Hepatocyte (in vitro differentiated cells): ENCODE measurements at regions not wholly inside any gene's neighbourhood (a gene's known extent, or its start where the extent isn't known, plus 50 kb on each side); places are given as distances from the start of the nearest gene placed in this dataset.

ENCODE experiments used
- DNase-seq: peaks from one replicate; pipeline ENCODE4 v3.0.0-alpha.2; 2016; ENCODE audit warnings: low spot score
- H2AFZ ChIP-seq: fragments of 200-600 bp; sonication (generic); 2 replicates; pipeline ENCODE4 v1.6.0; 2016; ENCODE audit warnings: antibody characterized with exemption, mild to moderate bottlenecking
- H3K27ac ChIP-seq: fragments of 200-600 bp; sonication (generic); 2 replicates; pipeline ENCODE4 v1.5.1; 2016; ENCODE audit warnings: mild to moderate bottlenecking
- H3K27me3 ChIP-seq: fragments of 200-600 bp; sonication (generic); 2 replicates; pipeline ENCODE4 v1.6.1; 2016
- H3K36me3 ChIP-seq: fragments of 200-600 bp; sonication (generic); replicated peaks from 2 replicates; pipeline ENCODE4 v1.5.1; 2016; ENCODE audit warnings: low read depth; ENCODE audit not compliant: insufficient read depth
- H3K4me1 ChIP-seq: fragments of 200-600 bp; sonication (generic); 2 replicates; pipeline ENCODE4 v1.5.1; 2016; ENCODE audit warnings: mild to moderate bottlenecking, moderate library complexity; ENCODE audit not compliant: insufficient read depth
- H3K4me2 ChIP-seq: fragments of 200-600 bp; sonication (generic); 2 replicates; pipeline ENCODE4 v1.6.0; 2016
- H3K4me3 ChIP-seq: fragments of 200-600 bp; sonication (generic); 2 replicates; pipeline ENCODE4 v1.5.1; 2016; ENCODE audit warnings: mild to moderate bottlenecking
- H3K79me2 ChIP-seq: fragments of 200-600 bp; sonication (generic); 2 replicates; pipeline ENCODE4 v1.6.0; 2017; ENCODE audit warnings: mild to moderate bottlenecking
- H3K9me2 ChIP-seq: fragments of 200-600 bp; sonication (generic); replicated peaks from 2 replicates; pipeline ENCODE4 v1.6.0; 2017; ENCODE audit warnings: mild to moderate bottlenecking; ENCODE audit not compliant: insufficient read depth
- H3K9me3 ChIP-seq: fragments of 200-600 bp; sonication (generic); 2 replicates; pipeline ENCODE4 v1.5.1; 2016; ENCODE audit warnings: low read depth, mild to moderate bottlenecking
- H4K20me1 ChIP-seq: fragments of 200-600 bp; sonication (generic); 2 replicates; pipeline ENCODE4 v1.6.0; 2016; ENCODE audit warnings: mild to moderate bottlenecking; ENCODE audit not compliant: insufficient read depth, poor library complexity, severe bottlenecking
- EZH2 ChIP-seq: fragments of 200-600 bp; sonication (generic); IDR thresholded peaks from 2 replicates; pipeline ENCODE4 v1.6.1; 2016; ENCODE audit warnings: antibody characterized with exemption, mild to moderate bottlenecking, borderline replicate concordance
- EZH2phosphoT487 ChIP-seq: fragments of 200-600 bp; sonication (generic); IDR thresholded peaks from one replicate; pipeline ENCODE4 v1.6.1; 2018; ENCODE audit warnings: antibody characterized with exemption, mild to moderate bottlenecking, low read depth, moderate library complexity; ENCODE audit not compliant: unreplicated experiment, severe bottlenecking
- WGBS: methylation state at CpG from one replicate; pipeline ENCODE4 v1.1.6; 2016; ENCODE audit warnings: low lambda C conversion rate; ENCODE audit errors: missing lambda C conversion rate; 5-methylcytosine and 5-hydroxymethylcytosine counted together
- TF ChIP-seq, protein P1 (sequence below): fragments of 200-600 bp; sonication (generic); IDR thresholded peaks from 2 replicates; pipeline ENCODE4 v1.5.1; 2016; ENCODE audit warnings: antibody characterized with exemption, mild to moderate bottlenecking; ENCODE audit not compliant: poor library complexity

DNA sequence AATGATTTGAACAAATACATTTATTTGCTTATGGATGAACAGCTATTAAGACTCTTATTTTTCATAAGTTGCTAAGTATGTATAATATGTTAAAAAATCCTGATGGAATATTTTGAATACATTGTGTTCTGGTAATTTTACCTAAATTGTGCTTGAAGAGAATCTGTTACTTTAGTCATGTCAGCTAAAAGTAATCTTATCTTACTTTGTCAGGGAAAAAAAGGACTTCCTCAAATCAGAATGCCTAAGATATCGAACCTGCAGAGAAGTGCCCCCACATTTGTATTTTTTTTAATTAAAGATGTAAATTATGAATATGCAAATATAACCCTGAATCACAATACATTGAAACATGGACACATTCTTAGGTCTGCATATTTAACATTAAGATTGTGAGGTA, 1331.7 kb downstream of the MRPL39 start:
- no peaks in the 10 kb centered on the region for H3K9me2 ChIP-seq
- no peak for DNase-seq
- H3K27me3 ChIP-seq = no peaks in the 10 kb centered on the region
- no peaks in the 10 kb centered on the region for H3K9me3 ChIP-seq
- no peaks in the 10 kb centered on the region for H3K4me1 ChIP-seq
- no peaks in the 10 kb centered on the region for H3K36me3 ChIP-seq
- H2AFZ ChIP-seq = no peak overlapping the region
- H4K20me1 ChIP-seq = no peaks in the 10 kb centered on the region
- 46% methylated on average over 1 of the region's 1 CpG for WGBS
- no peaks in the 10 kb centered on the region for H3K79me2 ChIP-seq
- no peak for TF ChIP-seq EZH2
- no peak for TF ChIP-seq EZH2phosphoT487
- TF ChIP-seq, protein P1, sequence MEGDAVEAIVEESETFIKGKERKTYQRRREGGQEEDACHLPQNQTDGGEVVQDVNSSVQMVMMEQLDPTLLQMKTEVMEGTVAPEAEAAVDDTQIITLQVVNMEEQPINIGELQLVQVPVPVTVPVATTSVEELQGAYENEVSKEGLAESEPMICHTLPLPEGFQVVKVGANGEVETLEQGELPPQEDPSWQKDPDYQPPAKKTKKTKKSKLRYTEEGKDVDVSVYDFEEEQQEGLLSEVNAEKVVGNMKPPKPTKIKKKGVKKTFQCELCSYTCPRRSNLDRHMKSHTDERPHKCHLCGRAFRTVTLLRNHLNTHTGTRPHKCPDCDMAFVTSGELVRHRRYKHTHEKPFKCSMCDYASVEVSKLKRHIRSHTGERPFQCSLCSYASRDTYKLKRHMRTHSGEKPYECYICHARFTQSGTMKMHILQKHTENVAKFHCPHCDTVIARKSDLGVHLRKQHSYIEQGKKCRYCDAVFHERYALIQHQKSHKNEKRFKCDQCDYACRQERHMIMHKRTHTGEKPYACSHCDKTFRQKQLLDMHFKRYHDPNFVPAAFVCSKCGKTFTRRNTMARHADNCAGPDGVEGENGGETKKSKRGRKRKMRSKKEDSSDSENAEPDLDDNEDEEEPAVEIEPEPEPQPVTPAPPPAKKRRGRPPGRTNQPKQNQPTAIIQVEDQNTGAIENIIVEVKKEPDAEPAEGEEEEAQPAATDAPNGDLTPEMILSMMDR = no peak
- no peak overlapping the region for H3K27ac ChIP-seq
- H3K4me3 ChIP-seq = no peak overlapping the region
- H3K4me2 ChIP-seq = no peak overlapping the region

DNA sequence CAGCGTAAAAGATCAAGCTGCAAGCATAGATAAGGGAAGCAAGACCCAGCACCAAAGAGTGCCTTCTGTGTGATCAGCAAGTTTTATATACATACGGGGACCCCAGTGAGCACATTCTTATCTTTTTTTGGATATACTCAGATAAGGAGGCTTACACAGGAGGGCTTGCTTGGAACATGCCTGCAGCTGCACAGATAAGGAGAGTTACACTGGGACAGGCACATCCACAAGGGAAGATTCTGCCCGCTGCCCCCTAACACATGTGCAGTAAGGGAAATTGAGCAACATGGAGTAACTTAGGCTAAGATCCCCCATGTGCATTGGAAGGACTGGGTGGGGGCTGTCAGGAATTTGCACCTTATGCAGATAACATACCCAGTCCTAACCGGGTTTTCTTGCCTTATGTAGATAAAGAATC, 1334.8 kb downstream of the MRPL39 start:
- 61% methylated on average over 4 of the region's 4 CpGs for WGBS

DNA sequence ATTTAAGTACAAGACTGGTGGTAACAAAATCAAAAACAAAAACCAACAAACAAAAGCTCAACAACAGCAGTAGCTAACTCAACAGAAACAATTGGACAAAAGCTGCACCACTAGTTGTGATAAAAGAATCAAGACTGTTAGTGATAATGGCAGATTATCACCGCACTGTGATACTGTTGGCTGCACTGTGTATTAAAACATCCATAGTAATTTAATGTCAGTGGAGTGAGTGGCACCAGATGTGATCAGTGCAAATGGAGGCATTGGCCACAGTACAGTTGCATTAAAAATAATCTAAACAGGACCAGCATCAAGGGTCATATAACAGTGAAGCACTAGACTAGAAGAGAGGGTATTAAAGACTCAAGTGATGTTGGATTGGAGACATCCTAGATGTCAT, 1341.3 kb downstream of the MRPL39 start:
- TF ChIP-seq EZH2 (no peak), EZH2phosphoT487 (no peak)
- TF ChIP-seq, protein P1 = no peak
- H3K27me3 ChIP-seq = no peaks in the 10 kb centered on the region
- no peak overlapping the region for H3K4me3 ChIP-seq
- no peaks in the 10 kb centered on the region for H3K79me2 ChIP-seq
- no peaks in the 10 kb centered on the region for H3K9me2 ChIP-seq
- no peak overlapping the region for H3K27ac ChIP-seq
- no peaks in the 10 kb centered on the region for H4K20me1 ChIP-seq
- WGBS = 52% methylated on average over 1 of the region's 1 CpG
- H2AFZ ChIP-seq = no peak overlapping the region
- H3K9me3 ChIP-seq = peaks cover 4% of the 10 kb centered on the region
- no peak overlapping the region for H3K4me2 ChIP-seq
- H3K36me3 ChIP-seq = no peaks in the 10 kb centered on the region
- no peaks in the 10 kb centered on the region for H3K4me1 ChIP-seq
- DNase-seq = no peak

More for the DNA sequence above, 1334.8 kb downstream of the MRPL39 start:
- Histone ChIP-seq H3K9me2 (no peaks in the 10 kb centered on the region), H3K36me3 (no peaks in the 10 kb centered on the region), H4K20me1 (no peaks in the 10 kb centered on the region), H3K9me3 (peaks cover 4% of the 10 kb centered on the region), H3K79me2 (no peaks in the 10 kb centered on the region), H3K27me3 (no peaks in the 10 kb centered on the region), H3K4me3 (no peak overlapping the region), H3K27ac (no peak overlapping the region), H3K4me2 (no peak overlapping the region), H3K4me1 (no peaks in the 10 kb centered on the region), H2AFZ (peak overlapping the region; percentile 20)
- no peak for DNase-seq
- TF ChIP-seq, protein P1 = no peak
- TF ChIP-seq EZH2 (no peak), EZH2phosphoT487 (no peak)

DNA sequence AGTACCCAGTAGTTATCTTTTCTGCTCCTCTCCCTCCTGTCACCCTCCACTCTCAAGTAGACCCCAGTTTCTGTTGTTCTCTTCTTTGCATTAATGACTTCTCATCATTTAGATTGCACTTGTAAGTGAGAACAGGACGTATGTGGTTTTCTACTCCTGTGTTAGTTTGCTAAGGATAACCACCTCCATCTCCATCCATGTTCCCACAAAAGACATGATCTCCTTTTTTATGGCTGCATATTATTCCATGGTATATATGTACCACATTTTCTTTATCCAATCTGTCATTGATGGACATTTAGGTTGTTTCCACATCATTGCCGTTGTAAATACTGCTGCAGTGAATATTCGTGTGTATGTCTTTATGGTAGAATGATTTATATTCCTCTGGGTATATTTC, 1346.5 kb downstream of the MRPL39 start:
- Histone ChIP-seq H3K27ac (no peak overlapping the region), H3K9me2 (no peaks in the 10 kb centered on the region), H3K27me3 (no peaks in the 10 kb centered on the region), H4K20me1 (no peaks in the 10 kb centered on the region), H3K4me1 (no peaks in the 10 kb centered on the region), H3K79me2 (no peaks in the 10 kb centered on the region), H3K4me3 (no peak overlapping the region), H2AFZ (no peak overlapping the region), H3K9me3 (no peaks in the 10 kb centered on the region), H3K36me3 (no peaks in the 10 kb centered on the region), H3K4me2 (no peak overlapping the region)
- 63% methylated on average over 3 of the region's 3 CpGs for WGBS
- TF ChIP-seq EZH2phosphoT487 (no peak), EZH2 (no peak)
- TF ChIP-seq, protein P1 = no peak
- no peak for DNase-seq
